Uterus (tissue), 3 donors: ENCODE measurements at regions not wholly inside any gene's neighbourhood (a gene's known extent, or its start where the extent isn't known, plus 50 kb on each side); places are given as distances from the start of the nearest gene placed in this dataset.

ENCODE experiments used
- DNase-seq, 2 donors: peaks; one replicate each; pipeline ENCODE4 v3.0.0-alpha.2; 2019 to 2020
- H3K27ac ChIP-seq, 2 donors: fragments of 200-600 bp; sonication (generic); 1 replicate in 1 of 2; 2 replicates in 1 of 2; pipeline ENCODE4 v1.5.1; 2016 to 2018
- H3K27me3 ChIP-seq, 2 donors: fragments of 200-600 bp; sonication (generic); one replicate each; pipeline ENCODE4 v1.5.1; 2018 to 2019; ENCODE audit warnings: control low read depth in 1 of 2
- H3K36me3 ChIP-seq, 2 donors: fragments of 200-600 bp; sonication (generic); one replicate each; pipeline ENCODE4 v1.5.1; 2019; ENCODE audit warnings: control low read depth in 1 of 2
- H3K4me1 ChIP-seq, 2 donors: fragments of 200-600 bp; sonication (generic); one replicate each; pipeline ENCODE4 v1.5.1; 2018 to 2019; ENCODE audit warnings: control low read depth in 1 of 2
- H3K4me3 ChIP-seq, 2 donors: fragments of 200-600 bp; sonication (generic); 1 replicate in 1 of 2; 2 replicates in 1 of 2; pipeline ENCODE4 v1.5.1; 2018 to 2019; ENCODE audit warnings: mild to moderate bottlenecking in 1 of 2
- H3K9me3 ChIP-seq, 2 donors: fragments of 200-600 bp; sonication (generic); one replicate each; pipeline ENCODE4 v1.5.1; 2019; ENCODE audit warnings: control low read depth in 1 of 2
- POLR2A ChIP-seq, 2 donors: fragments of 450-650 bp; IDR thresholded peaks; one replicate each; pipeline ENCODE4 v1.6.1; 2016; ENCODE audit warnings: antibody characterized with exemption in 2 of 2, mild to moderate bottlenecking in 1 of 2, moderate library complexity in 1 of 2
- intact Hi-C: fragments of 100-400 bp; cut with DNase I; formaldehyde crosslinking; loops from one replicate; pipeline ENCODE4 v1.15.1; 2023; ENCODE audit warnings: low total_unique reads
- TF ChIP-seq, protein P1 (sequence below), 4 experiments: fragments of 200-600 bp in 2 of 4; fragments of 450-650 bp in 2 of 4; sonication (generic) in 2 of 4; IDR thresholded peaks; one replicate each; pipeline ENCODE4 v1.5.1; 2016 to 2019; ENCODE audit warnings: antibody characterized with exemption in 4 of 4, mild to moderate bottlenecking in 2 of 4, moderate library complexity in 1 of 4
- donor health status: DM: yes; HTN: yes; CAD: no.

DNA sequence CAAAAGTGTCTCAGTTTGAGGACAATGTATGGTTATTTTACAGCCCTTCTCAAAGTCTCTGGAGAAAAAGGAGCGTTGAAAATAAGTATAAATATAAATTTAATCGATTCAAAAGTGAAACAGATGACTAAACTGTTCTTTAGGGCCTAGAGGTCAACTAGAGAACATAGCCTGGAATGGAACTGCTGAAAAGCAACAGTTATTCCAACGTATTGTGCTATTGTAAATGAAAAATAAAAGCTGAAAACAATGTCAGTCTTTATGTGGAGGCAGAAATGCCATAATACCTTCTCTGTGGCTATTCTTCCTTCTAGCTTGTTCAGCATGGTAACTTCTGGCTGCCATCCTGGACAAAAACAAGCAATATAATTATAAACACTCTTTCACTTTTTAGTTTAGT, 362.5 kb downstream of the ARL4A start:
- no peak for DNase-seq
- H3K4me1 ChIP-seq: no peaks in the 10 kb centered on the region
- H3K27me3 ChIP-seq: no peaks in the 10 kb centered on the region
- H3K36me3 ChIP-seq: no peaks in the 10 kb centered on the region
- H3K4me3 ChIP-seq: no peak overlapping the region
- no peak for TF ChIP-seq POLR2A (IDR thresholded peaks at IDR 0.05)
- TF ChIP-seq, protein P1, sequence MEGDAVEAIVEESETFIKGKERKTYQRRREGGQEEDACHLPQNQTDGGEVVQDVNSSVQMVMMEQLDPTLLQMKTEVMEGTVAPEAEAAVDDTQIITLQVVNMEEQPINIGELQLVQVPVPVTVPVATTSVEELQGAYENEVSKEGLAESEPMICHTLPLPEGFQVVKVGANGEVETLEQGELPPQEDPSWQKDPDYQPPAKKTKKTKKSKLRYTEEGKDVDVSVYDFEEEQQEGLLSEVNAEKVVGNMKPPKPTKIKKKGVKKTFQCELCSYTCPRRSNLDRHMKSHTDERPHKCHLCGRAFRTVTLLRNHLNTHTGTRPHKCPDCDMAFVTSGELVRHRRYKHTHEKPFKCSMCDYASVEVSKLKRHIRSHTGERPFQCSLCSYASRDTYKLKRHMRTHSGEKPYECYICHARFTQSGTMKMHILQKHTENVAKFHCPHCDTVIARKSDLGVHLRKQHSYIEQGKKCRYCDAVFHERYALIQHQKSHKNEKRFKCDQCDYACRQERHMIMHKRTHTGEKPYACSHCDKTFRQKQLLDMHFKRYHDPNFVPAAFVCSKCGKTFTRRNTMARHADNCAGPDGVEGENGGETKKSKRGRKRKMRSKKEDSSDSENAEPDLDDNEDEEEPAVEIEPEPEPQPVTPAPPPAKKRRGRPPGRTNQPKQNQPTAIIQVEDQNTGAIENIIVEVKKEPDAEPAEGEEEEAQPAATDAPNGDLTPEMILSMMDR (IDR thresholded peaks at IDR 0.05): no peak
- H3K9me3 ChIP-seq: no peaks in the 10 kb centered on the region
- no peak overlapping the region for H3K27ac ChIP-seq
- intact Hi-C loops: no loop called here

DNA sequence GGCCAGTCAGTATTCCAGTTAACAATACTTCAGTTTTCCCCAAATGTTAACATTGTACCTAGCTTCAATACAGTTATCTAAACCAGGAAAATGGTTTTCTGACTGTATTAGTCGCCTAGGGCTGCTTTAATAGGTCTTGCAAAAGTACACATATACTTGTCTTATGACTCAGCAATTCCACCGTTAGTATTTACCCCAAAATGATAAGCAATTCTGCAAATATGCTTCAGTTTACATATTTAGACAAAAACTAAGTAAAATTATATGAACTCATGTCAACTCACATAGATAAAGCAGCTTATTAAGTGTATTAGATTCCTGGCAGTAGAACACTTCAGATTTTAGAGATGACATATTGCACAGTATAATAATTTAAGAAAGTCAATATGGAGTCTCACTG, 363.3 kb downstream of the ARL4A start:
- Histone ChIP-seq H3K4me1 (no peaks in the 10 kb centered on the region), H3K27ac (no peak overlapping the region), H3K9me3 (no peaks in the 10 kb centered on the region), H3K4me3 (no peak overlapping the region), H3K27me3 (no peaks in the 10 kb centered on the region), H3K36me3 (no peaks in the 10 kb centered on the region)
- DNase-seq: no peak
- intact Hi-C loops: no loop called here
- no peak for TF ChIP-seq POLR2A (IDR thresholded peaks at IDR 0.05)
- TF ChIP-seq, protein P1 (IDR thresholded peaks at IDR 0.05): no peak

DNA sequence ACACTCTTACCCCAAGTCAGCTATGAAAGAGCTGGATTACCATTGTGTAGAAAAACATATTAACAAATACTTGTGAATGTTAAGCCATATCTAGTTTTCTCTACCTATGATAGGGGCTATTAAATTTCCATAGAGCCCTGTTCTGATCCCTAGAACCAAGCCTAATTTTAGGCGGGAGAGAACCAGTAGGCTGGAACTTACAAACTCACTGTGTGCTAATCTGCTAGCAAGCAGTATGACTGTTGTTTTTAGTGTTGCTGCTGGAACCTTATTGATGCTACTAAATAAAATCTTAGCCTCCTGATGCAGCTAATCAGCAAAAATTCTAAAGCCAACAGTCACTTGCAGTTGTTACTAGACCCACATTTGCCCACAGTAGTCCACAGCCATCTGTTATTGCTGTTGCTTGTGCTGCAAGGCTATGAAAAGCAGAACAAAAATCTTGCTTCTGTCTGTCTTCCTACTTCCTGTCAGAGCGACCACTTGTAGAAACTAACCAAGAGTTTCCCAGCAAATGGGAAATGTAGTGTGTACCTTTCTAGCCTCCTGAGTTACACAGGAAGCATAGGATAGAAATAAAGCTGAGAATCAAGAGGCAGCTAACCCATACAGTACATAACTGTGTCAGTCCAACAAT, 368.4 kb downstream of the ARL4A start:
- DNase-seq: no peak
- TF ChIP-seq POLR2A (IDR thresholded peaks at IDR 0.05): no peak
- TF ChIP-seq, protein P1 (IDR thresholded peaks at IDR 0.05): no peak
- intact Hi-C loops: no loop called here

DNA sequence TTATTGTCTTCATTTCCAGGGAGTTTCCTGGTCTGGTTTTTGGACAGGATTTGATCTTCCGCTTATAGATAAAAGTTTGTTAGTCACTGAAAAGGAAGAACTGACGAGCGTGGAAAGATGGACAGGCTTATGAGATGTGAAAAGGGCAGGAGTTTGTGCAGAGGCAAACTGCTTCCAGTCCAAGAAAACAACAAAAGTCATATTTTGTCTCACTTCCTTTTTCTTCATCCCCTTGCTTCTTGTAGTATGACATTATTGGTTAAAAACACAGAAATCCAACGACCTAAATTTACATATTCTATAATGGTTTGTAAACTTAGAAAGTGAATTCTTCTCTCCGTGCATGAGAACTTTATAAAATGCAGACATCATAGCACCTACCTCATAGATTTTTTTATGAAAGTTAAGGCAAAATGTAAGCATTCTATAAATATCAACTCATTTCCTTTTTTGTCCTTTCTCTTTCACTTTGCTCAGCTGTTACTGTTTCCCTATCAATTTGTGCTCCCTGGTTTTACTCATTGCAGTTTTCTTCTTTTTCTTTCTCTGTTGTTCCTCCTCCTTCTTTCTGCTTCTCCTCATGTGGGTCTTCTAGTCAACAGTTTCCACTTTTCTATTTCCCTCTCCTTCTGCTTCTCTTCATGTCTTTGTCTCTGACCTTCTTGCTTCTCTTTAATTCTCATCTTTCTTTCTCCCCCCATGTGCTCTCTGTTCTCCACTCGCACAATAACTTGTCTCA, 370.2 kb downstream of the ARL4A start:
- H3K4me3 ChIP-seq: no peak overlapping the region
- intact Hi-C loops: no loop called here
- H3K9me3 ChIP-seq: no peaks in the 10 kb centered on the region
- TF ChIP-seq, protein P1 (IDR thresholded peaks at IDR 0.05): no peak
- TF ChIP-seq POLR2A (IDR thresholded peaks at IDR 0.05): no peak
- DNase-seq: no peak
- H3K27ac ChIP-seq: peak overlapping the region in 1 of 2 donors; percentile 32
- H3K36me3 ChIP-seq: no peaks in the 10 kb centered on the region
- no peaks in the 10 kb centered on the region for H3K27me3 ChIP-seq
- H3K4me1 ChIP-seq: no peaks in the 10 kb centered on the region

More for the DNA sequence above, 368.4 kb downstream of the ARL4A start:
- no peak overlapping the region for H3K27ac ChIP-seq
- no peaks in the 10 kb centered on the region for H3K36me3 ChIP-seq
- no peaks in the 10 kb centered on the region for H3K4me1 ChIP-seq
- H3K9me3 ChIP-seq: no peaks in the 10 kb centered on the region
- no peaks in the 10 kb centered on the region for H3K27me3 ChIP-seq
- H3K4me3 ChIP-seq: no peak overlapping the region

DNA sequence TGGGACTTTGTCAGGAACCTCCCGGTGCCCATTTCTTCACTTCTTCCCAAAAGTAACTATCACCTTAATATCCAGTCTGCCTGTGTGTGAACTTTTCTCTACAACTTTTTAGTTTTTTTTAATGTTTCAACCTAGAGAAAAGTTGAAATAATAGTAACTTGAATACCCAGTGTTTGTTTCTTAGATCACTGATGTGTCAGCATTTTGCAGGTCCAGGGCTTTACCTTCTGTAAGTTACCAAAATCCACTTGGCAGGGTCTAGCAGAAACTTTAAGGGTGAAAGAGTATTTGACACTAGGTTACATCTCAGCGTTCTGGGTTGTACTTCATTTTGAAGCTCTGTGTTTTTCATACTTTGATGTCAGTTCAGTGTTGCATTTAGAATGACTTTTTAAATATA, 372.7 kb downstream of the ARL4A start:
- no peaks in the 10 kb centered on the region for H3K36me3 ChIP-seq

More for the DNA sequence above, 372.7 kb downstream of the ARL4A start:
- intact Hi-C loops: no loop called here
- no peaks in the 10 kb centered on the region for H3K4me1 ChIP-seq
- H3K4me3 ChIP-seq: no peak overlapping the region
- H3K27ac ChIP-seq: no peak overlapping the region
- no peak for DNase-seq
- no peak for TF ChIP-seq POLR2A (IDR thresholded peaks at IDR 0.05)
- TF ChIP-seq, protein P1 (IDR thresholded peaks at IDR 0.05): no peak
- no peaks in the 10 kb centered on the region for H3K9me3 ChIP-seq
- H3K27me3 ChIP-seq: no peaks in the 10 kb centered on the region
